WTC11 (cell line): ENCODE measurements at regions not wholly inside any gene's neighbourhood (a gene's known extent, or its start where the extent isn't known, plus 50 kb on each side); places are given as distances from the start of the nearest gene placed in this dataset.

ENCODE experiments used
- CTCF ChIP-seq: fragments of 200-600 bp; IDR thresholded peaks from 2 replicates; pipeline ENCODE4 v1.8.0; 2022; ENCODE audit warnings: antibody characterized with exemption
- ELF4 ChIP-seq: sonication (generic); formaldehyde crosslinking; IDR thresholded peaks from 2 replicates; pipeline ENCODE4 v1.8.1; 2022; ENCODE audit warnings: low read depth, mild to moderate bottlenecking, moderate library complexity, missing genetic modification reagents
- JUN ChIP-seq: sonication (generic); formaldehyde crosslinking; IDR thresholded peaks from 2 replicates; pipeline ENCODE4 v1.8.0; 2023; ENCODE audit warnings: mild to moderate bottlenecking, missing genetic modification reagents
- NFYB ChIP-seq: sonication (generic); formaldehyde crosslinking; conservative IDR thresholded peaks from 2 replicates; pipeline ENCODE4 v1.8.0; 2022; ENCODE audit warnings: low read depth, missing genetic modification reagents
- NR2C2 ChIP-seq: sonication (generic); formaldehyde crosslinking; IDR thresholded peaks from 2 replicates; pipeline ENCODE4 v1.8.0; 2022; ENCODE audit warnings: mild to moderate bottlenecking, missing genetic modification reagents
- SP1 ChIP-seq: sonication (generic); formaldehyde crosslinking; conservative IDR thresholded peaks from 2 replicates; pipeline ENCODE4 v1.8.1; 2022; ENCODE audit warnings: missing genetic modification reagents
- TF ChIP-seq, protein P1 (sequence below): sonication (generic); formaldehyde crosslinking; IDR thresholded peaks from 2 replicates; pipeline ENCODE4 v1.8.1; 2022; ENCODE audit warnings: missing genetic modification reagents, borderline replicate concordance

- no peak for TF ChIP-seq CTCF
- TF ChIP-seq, protein P1, sequence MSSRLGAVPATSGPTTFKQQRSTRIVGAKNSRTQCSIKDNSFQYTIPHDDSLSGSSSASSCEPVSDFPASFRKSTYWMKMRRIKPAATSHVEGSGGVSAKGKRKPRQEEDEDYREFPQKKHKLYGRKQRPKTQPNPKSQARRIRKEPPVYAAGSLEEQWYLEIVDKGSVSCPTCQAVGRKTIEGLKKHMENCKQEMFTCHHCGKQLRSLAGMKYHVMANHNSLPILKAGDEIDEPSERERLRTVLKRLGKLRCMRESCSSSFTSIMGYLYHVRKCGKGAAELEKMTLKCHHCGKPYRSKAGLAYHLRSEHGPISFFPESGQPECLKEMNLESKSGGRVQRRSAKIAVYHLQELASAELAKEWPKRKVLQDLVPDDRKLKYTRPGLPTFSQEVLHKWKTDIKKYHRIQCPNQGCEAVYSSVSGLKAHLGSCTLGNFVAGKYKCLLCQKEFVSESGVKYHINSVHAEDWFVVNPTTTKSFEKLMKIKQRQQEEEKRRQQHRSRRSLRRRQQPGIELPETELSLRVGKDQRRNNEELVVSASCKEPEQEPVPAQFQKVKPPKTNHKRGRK = no peak
- no peak for TF ChIP-seq JUN (CRISPR knock-in tag)
- TF ChIP-seq ELF4 (CRISPR knock-in tag) = no peak
- TF ChIP-seq NR2C2 (CRISPR knock-in tag) = no peak
- no peak for TF ChIP-seq SP1 (CRISPR knock-in tag)
- no peak for TF ChIP-seq NFYB (CRISPR knock-in tag)
These were observed 418.2 kb upstream of the ADGRL2 start for GRCh38 chr1:81382561-81382960.
